ENCODE measurements at regions not wholly inside any gene's neighbourhood (a gene's known extent, or its start where the extent isn't known, plus 50 kb on each side); places are given as distances from the start of the nearest gene placed in this dataset.
"Not testable (repeated sequence)": the region's sequence is repeated elsewhere in the genome, so short reads cannot be mapped to it uniquely, and the experiment has no call there.

DNA sequence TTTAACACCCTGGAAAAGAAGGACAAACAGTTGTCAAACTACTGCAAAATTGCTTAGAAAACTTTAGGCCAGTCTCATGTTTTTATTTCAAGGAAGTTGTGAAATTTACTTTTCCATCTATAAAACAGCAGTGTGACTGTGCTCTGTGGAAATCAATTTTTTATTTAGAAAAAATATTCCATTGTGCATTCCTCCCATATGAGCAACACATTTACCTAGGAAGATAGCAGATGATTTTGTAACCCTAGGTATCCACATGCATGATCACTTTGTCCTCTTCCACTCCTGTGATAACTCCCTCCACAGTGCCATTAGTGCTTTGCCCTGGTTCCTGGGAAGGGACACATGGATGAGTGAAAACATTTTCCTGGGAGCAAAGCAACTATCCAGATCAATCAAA, 69.4 kb upstream of the GPCPD1 start:
- TF ChIP-seq GFI1B (tag by site-specific recombination; IDR thresholded peaks at IDR 0.05) (no peak), ZNF433 (tag by site-specific recombination; IDR thresholded peaks at IDR 0.05; ENCODE audit: low read depth) (no peak), SP7 (tag by site-specific recombination; IDR thresholded peaks at IDR 0.05) (no peak), YY2 (tag by site-specific recombination; IDR thresholded peaks at IDR 0.05) (no peak), EGR2 (tag by site-specific recombination; IDR thresholded peaks at IDR 0.05; ENCODE audit: low read depth) (no peak), ZNF341 (tag by site-specific recombination; IDR thresholded peaks at IDR 0.05; ENCODE audit: low read depth) (no peak), ZNF530 (tag by site-specific recombination; IDR thresholded peaks at IDR 0.05; ENCODE audit: low read depth) (no peak), PRDM1 (tag by site-specific recombination; IDR thresholded peaks at IDR 0.05) (no peak), ZNF140 (tag by site-specific recombination; IDR thresholded peaks at IDR 0.05) (no peak), ZNF354C (tag by site-specific recombination; IDR thresholded peaks at IDR 0.05; ENCODE audit: borderline replicate concordance, low read depth) (no peak), ZNF660 (tag by site-specific recombination; IDR thresholded peaks at IDR 0.05) (no peak)
- TF ChIP-seq, protein P1, sequence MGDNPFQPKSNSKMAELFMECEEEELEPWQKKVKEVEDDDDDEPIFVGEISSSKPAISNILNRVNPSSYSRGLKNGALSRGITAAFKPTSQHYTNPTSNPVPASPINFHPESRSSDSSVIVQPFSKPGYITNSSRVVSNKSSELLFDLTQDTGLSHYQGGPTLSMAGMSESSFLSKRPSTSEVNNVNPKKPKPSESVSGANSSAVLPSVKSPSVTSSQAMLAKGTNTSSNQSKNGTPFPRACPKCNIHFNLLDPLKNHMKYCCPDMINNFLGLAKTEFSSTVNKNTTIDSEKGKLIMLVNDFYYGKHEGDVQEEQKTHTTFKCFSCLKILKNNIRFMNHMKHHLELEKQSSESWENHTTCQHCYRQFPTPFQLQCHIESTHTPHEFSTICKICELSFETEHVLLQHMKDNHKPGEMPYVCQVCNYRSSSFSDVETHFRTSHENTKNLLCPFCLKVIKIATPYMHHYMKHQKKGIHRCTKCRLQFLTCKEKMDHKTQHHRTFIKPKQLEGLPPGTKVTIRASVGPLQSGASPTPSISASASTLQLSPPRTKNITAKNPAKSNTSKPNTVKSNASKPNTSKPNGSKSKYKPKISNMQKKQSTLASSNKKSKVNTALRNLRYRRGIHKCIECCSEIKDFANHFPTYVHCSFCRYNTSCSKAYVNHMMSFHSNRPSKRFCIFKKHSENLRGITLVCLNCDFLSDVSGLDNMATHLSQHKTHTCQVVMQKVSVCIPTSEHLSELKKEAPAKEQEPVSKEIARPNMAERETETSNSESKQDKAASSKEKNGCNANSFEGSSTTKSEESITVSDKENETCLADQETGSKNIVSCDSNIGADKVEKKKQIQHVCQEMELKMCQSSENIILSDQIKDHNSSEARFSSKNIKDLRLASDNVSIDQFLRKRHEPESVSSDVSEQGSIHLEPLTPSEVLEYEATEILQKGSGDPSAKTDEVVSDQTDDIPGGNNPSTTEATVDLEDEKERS (tag by site-specific recombination; IDR thresholded peaks at IDR 0.05): no peak
- TF ChIP-seq, protein P2, sequence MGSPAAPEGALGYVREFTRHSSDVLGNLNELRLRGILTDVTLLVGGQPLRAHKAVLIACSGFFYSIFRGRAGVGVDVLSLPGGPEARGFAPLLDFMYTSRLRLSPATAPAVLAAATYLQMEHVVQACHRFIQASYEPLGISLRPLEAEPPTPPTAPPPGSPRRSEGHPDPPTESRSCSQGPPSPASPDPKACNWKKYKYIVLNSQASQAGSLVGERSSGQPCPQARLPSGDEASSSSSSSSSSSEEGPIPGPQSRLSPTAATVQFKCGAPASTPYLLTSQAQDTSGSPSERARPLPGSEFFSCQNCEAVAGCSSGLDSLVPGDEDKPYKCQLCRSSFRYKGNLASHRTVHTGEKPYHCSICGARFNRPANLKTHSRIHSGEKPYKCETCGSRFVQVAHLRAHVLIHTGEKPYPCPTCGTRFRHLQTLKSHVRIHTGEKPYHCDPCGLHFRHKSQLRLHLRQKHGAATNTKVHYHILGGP (tag by site-specific recombination; IDR thresholded peaks at IDR 0.05): no peak
- TF ChIP-seq, protein P3, sequence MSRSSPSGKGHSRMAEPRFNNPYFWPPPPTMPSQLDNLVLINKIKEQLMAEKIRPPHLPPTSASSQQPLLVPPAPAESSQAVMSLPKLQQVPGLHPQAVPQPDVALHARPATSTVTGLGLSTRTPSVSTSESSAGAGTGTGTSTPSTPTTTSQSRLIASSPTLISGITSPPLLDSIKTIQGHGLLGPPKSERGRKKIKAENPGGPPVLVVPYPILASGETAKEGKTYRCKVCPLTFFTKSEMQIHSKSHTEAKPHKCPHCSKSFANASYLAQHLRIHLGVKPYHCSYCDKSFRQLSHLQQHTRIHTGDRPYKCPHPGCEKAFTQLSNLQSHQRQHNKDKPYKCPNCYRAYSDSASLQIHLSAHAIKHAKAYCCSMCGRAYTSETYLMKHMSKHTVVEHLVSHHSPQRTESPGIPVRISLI (tag by site-specific recombination; IDR thresholded peaks at IDR 0.05): no peak
- H3K9me3 ChIP-seq (ENCODE audit: control insufficient read depth, insufficient read depth, low read depth, low read length): no peaks in the 10 kb centered on the region
- no peaks in the 10 kb centered on the region for H3K4me1 ChIP-seq (ENCODE audit: control insufficient read depth, insufficient read depth, low read length)
- POLR2A ChIA-PET: no interaction called here
- H3K27ac ChIP-seq (ENCODE audit: extremely low read depth, low read depth, low read length): no peak overlapping the region
- CTCF ChIA-PET: interaction anchor here (1.6 kb wide), 1 partner anchor 108 kb away, joined by 3 read pairs; no protein-coding TSS in a partner anchor
- no peaks in the 10 kb centered on the region for H3K36me3 ChIP-seq (ENCODE audit: control insufficient read depth in 2 of 2, insufficient read depth in 1 of 2, low read length in 2 of 2)
- no peak overlapping the region for H3K4me3 ChIP-seq (ENCODE audit: low read depth, low read length)

DNA sequence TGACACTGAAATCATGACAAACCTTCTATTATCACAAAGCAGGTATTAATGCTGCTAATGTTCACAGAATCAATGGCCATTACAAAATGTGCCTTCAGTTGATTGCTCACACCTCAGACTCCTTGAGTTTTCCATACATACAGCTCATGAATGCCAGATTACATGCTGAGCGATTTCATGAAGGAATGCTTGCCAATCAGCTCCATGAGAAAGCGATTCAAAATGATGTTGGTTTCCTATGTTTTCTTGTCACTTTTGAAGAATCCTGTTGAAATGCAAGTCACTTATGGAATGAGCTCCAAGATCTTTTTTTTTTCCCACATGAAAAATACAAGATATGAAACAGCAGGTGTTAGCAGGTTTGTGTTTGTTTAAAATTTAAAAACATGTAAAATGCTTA, 68.0 kb upstream of the GPCPD1 start:
- Histone ChIP-seq H3K4me3 (ENCODE audit: low read depth, low read length) (no peak overlapping the region), H3K27ac (ENCODE audit: extremely low read depth, low read depth, low read length) (no peak overlapping the region), H3K4me1 (ENCODE audit: control insufficient read depth, insufficient read depth, low read length) (no peaks in the 10 kb centered on the region), H3K36me3 (ENCODE audit: control insufficient read depth in 2 of 2, insufficient read depth in 1 of 2, low read length in 2 of 2) (no peaks in the 10 kb centered on the region), H3K9me3 (ENCODE audit: control insufficient read depth, insufficient read depth, low read depth, low read length) (no peaks in the 10 kb centered on the region)
- TF ChIP-seq, protein P4, sequence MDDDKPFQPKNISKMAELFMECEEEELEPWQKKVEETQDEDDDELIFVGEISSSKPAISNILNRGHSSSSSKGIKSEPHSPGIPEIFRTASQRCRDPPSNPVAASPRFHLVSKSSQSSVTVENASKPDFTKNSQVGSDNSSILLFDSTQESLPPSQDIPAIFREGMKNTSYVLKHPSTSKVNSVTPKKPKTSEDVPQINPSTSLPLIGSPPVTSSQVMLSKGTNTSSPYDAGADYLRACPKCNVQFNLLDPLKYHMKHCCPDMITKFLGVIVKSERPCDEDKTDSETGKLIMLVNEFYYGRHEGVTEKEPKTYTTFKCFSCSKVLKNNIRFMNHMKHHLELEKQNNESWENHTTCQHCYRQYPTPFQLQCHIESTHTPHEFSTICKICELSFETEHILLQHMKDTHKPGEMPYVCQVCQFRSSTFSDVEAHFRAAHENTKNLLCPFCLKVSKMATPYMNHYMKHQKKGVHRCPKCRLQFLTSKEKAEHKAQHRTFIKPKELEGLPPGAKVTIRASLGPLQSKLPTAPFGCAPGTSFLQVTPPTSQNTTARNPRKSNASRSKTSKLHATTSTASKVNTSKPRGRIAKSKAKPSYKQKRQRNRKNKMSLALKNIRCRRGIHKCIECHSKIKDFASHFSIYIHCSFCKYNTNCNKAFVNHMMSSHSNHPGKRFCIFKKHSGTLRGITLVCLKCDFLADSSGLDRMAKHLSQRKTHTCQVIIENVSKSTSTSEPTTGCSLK (tag by site-specific recombination; IDR thresholded peaks at IDR 0.05): no peak
- no peak for TF ChIP-seq KLF7 (tag by site-specific recombination; IDR thresholded peaks at IDR 0.05; ENCODE audit: borderline replicate concordance)
- CTCF ChIA-PET: interaction anchor here (0.6 kb wide), 1 partner anchor 165 kb away, joined by 4 read pairs; no protein-coding TSS in a partner anchor
- POLR2A ChIA-PET: no interaction called here

DNA sequence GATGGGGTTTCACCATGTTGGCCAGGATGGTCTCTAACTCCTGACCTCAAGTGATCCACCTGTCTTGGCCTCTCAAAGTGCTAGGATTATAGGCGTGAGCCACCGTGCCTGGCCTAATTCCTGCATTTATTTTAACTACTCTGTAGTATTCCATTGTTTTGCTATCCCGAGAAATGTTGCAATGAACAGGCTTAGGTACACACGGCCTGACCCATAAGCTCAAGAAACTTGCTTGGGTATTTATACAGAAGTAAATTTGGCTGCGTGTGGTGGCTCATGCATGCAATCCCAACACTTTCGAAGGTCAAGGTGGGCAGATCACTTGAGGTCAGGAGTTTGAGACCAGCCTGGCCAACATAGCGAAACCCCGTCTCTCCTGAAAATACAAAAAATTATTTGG, 67.1 kb upstream of the GPCPD1 start:
- H3K4me1 ChIP-seq (ENCODE audit: control insufficient read depth, insufficient read depth, low read length); H3K27ac ChIP-seq (ENCODE audit: extremely low read depth, low read depth, low read length); CTCF ChIA-PET; H3K36me3 ChIP-seq (ENCODE audit: control insufficient read depth in 2 of 2, insufficient read depth in 1 of 2, low read length in 2 of 2); H3K4me3 ChIP-seq (ENCODE audit: low read depth, low read length); H3K9me3 ChIP-seq (ENCODE audit: control insufficient read depth, insufficient read depth, low read depth, low read length); POLR2A ChIA-PET: not testable (repeated sequence)
